ENCODE measurements at regions not wholly inside any gene's neighbourhood (a gene's known extent, or its start where the extent isn't known, plus 50 kb on each side); places are given as distances from the start of the nearest gene placed in this dataset.

DNA sequence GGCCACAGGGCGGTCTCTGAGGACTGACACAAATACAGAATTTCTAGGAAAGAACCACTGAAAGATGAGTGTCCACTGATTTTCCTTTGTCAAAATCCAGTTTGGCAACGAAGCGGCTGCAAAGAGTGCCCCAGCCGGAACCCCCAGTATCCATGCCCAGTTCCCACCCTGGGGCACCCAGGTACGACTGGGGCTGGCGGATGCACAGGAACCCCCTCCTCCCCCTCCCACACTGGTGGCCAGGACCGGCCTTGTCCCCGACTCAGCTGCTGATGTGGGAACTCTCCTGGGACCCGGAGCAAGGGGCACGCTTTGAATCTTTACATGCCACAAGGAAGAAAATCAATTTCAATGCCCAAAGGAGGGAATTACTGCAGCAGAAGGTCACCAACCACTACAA, 220.8 kb upstream of the ZNF507 start:
- TF ChIP-seq CTCF (IDR thresholded peaks at IDR 0.05; ENCODE audit: insufficient read depth, low read depth, low read length) (no peak), EZH2 (IDR thresholded peaks at IDR 0.05; ENCODE audit: insufficient read depth, low read length) (no peak)
- no peaks in the 10 kb centered on the region for H3K27me3 ChIP-seq (ENCODE audit: insufficient read depth, low read length)
- no peak overlapping the region for H3K4me2 ChIP-seq (ENCODE audit: low read length)
- no peaks in the 10 kb centered on the region for H3K36me3 ChIP-seq (ENCODE audit: insufficient read depth, low read length)
- no peaks in the 10 kb centered on the region for H3K36me3 Mint-ChIP-seq (ENCODE audit: low read depth, unreplicated experiment)
- no peaks in the 10 kb centered on the region for H3K4me1 ChIP-seq (ENCODE audit: insufficient read depth, low read length)
- H3K4me1 Mint-ChIP-seq (ENCODE audit: low read depth, unreplicated experiment): no peaks in the 10 kb centered on the region
- H4K20me1 ChIP-seq (ENCODE audit: insufficient read depth, low read length): no peaks in the 10 kb centered on the region
- H3K4me3 ChIP-seq (ENCODE audit: insufficient read depth, low read depth, low read length): no peak overlapping the region
- H3K27ac Mint-ChIP-seq (ENCODE audit: unreplicated experiment): no peak overlapping the region
- H2AFZ ChIP-seq (ENCODE audit: low read depth, low read length): no peak overlapping the region
- no peak overlapping the region for H3K27ac ChIP-seq (ENCODE audit: low read depth, low read length)
- DNase-seq (ENCODE audit: low read depth): no peak
- H3K9me3 ChIP-seq (ENCODE audit: insufficient read depth, low read depth, low read length): no peaks in the 10 kb centered on the region
- FAIRE-seq: no peak
- H3K4me3 Mint-ChIP-seq (ENCODE audit: unreplicated experiment): no peak overlapping the region
- no peaks in the 10 kb centered on the region for H3K79me2 ChIP-seq (ENCODE audit: insufficient read depth, low read length)
- peaks cover 12% of the 10 kb centered on the region for H3K9me3 Mint-ChIP-seq (ENCODE audit: unreplicated experiment)
- peaks cover 20% of the 10 kb centered on the region for H3K27me3 Mint-ChIP-seq (ENCODE audit: low read depth, unreplicated experiment)
- no peak overlapping the region for H3K9ac ChIP-seq (ENCODE audit: low read length)

GRCh38 chr19:32129141-32129540, 216.3 kb upstream of the ZNF507 start:
- peaks cover 2% of the 10 kb centered on the region for H3K9me3 Mint-ChIP-seq (ENCODE audit: unreplicated experiment)
- no peaks in the 10 kb centered on the region for H3K36me3 Mint-ChIP-seq (ENCODE audit: low read depth, unreplicated experiment)
- Histone ChIP-seq H3K27me3 (ENCODE audit: insufficient read depth, low read length) (no peaks in the 10 kb centered on the region), H3K79me2 (ENCODE audit: insufficient read depth, low read length) (no peaks in the 10 kb centered on the region), H3K27ac (ENCODE audit: low read depth, low read length) (no peak overlapping the region), H4K20me1 (ENCODE audit: insufficient read depth, low read length) (no peaks in the 10 kb centered on the region), H3K4me2 (ENCODE audit: low read length) (no peak overlapping the region), H3K4me3 (ENCODE audit: insufficient read depth, low read depth, low read length) (no peak overlapping the region), H3K9me3 (ENCODE audit: insufficient read depth, low read depth, low read length) (peaks cover 4% of the 10 kb centered on the region), H3K4me1 (ENCODE audit: insufficient read depth, low read length) (no peaks in the 10 kb centered on the region), H3K9ac (ENCODE audit: low read length) (no peak overlapping the region), H3K36me3 (ENCODE audit: insufficient read depth, low read length) (no peaks in the 10 kb centered on the region), H2AFZ (ENCODE audit: low read depth, low read length) (no peak overlapping the region)
- DNase-seq (ENCODE audit: low read depth) (no peak), FAIRE-seq (no peak)
- TF ChIP-seq CTCF (IDR thresholded peaks at IDR 0.05; ENCODE audit: insufficient read depth, low read depth, low read length): no peak
- no peak for TF ChIP-seq EZH2 (IDR thresholded peaks at IDR 0.05; ENCODE audit: insufficient read depth, low read length)
- H3K4me3 Mint-ChIP-seq (ENCODE audit: unreplicated experiment): no peak overlapping the region
- H3K4me1 Mint-ChIP-seq (ENCODE audit: low read depth, unreplicated experiment): no peaks in the 10 kb centered on the region
- peaks cover 14% of the 10 kb centered on the region for H3K27me3 Mint-ChIP-seq (ENCODE audit: low read depth, unreplicated experiment)
- H3K27ac Mint-ChIP-seq (ENCODE audit: unreplicated experiment): no peak overlapping the region

DNA sequence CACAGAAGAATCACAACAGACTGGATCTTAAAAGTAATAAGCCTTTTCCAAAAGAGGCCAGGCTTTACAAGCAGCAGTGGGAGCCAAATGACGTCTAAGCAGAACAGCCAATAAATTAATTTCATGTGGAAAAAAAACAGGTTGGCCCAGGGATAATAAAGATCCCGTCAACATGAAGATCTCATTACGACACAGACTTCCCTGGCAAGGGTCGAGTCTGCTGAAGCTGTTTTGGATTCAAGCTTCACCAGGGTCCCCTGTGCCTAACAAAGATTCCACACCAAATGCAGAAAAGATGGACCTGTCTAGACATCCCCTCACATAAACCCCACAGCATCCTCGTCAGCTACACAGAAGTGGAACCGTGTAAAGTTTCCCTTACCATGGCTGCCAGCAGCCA, 215.1 kb upstream of the ZNF507 start:
- H3K4me2 ChIP-seq (ENCODE audit: low read length): no peak overlapping the region
- H3K27me3 Mint-ChIP-seq (ENCODE audit: low read depth, unreplicated experiment): peaks cover 12% of the 10 kb centered on the region
- H3K36me3 Mint-ChIP-seq (ENCODE audit: low read depth, unreplicated experiment): no peaks in the 10 kb centered on the region
- H3K9me3 Mint-ChIP-seq (ENCODE audit: unreplicated experiment): peaks cover 2% of the 10 kb centered on the region
- H3K9me3 ChIP-seq (ENCODE audit: insufficient read depth, low read depth, low read length): peaks cover 4% of the 10 kb centered on the region
- no peak overlapping the region for H3K4me3 Mint-ChIP-seq (ENCODE audit: unreplicated experiment)
- no peaks in the 10 kb centered on the region for H3K4me1 Mint-ChIP-seq (ENCODE audit: low read depth, unreplicated experiment)
- DNase-seq (ENCODE audit: low read depth) (no peak), FAIRE-seq (no peak)
- H3K27ac Mint-ChIP-seq (ENCODE audit: unreplicated experiment): no peak overlapping the region
- no peaks in the 10 kb centered on the region for H4K20me1 ChIP-seq (ENCODE audit: insufficient read depth, low read length)
- no peak overlapping the region for H3K9ac ChIP-seq (ENCODE audit: low read length)
- no peak overlapping the region for H2AFZ ChIP-seq (ENCODE audit: low read depth, low read length)
- no peak overlapping the region for H3K4me3 ChIP-seq (ENCODE audit: insufficient read depth, low read depth, low read length)
- H3K4me1 ChIP-seq (ENCODE audit: insufficient read depth, low read length): no peaks in the 10 kb centered on the region
- H3K27me3 ChIP-seq (ENCODE audit: insufficient read depth, low read length): no peaks in the 10 kb centered on the region
- no peak overlapping the region for H3K27ac ChIP-seq (ENCODE audit: low read depth, low read length)
- TF ChIP-seq CTCF (IDR thresholded peaks at IDR 0.05; ENCODE audit: insufficient read depth, low read depth, low read length) (no peak), EZH2 (IDR thresholded peaks at IDR 0.05; ENCODE audit: insufficient read depth, low read length) (no peak)
- H3K36me3 ChIP-seq (ENCODE audit: insufficient read depth, low read length): no peaks in the 10 kb centered on the region
- no peaks in the 10 kb centered on the region for H3K79me2 ChIP-seq (ENCODE audit: insufficient read depth, low read length)

Data from astrocyte (in vitro differentiated cells and primary cell).